WTC11 (cell line): ENCODE measurements at regions not wholly inside any gene's neighbourhood (a gene's known extent, or its start where the extent isn't known, plus 50 kb on each side); places are given as distances from the start of the nearest gene placed in this dataset.

Source experiments
- ETV6 ChIP-seq: sonication (generic); formaldehyde crosslinking; IDR thresholded peaks from 2 replicates; pipeline ENCODE4 v1.8.1; 2022; ENCODE audit warnings: mild to moderate bottlenecking, missing genetic modification reagents
- TF ChIP-seq, protein P1 (sequence below): sonication (generic); formaldehyde crosslinking; IDR thresholded peaks from 2 replicates; pipeline ENCODE4 v1.8.0; 2022; ENCODE audit warnings: mild to moderate bottlenecking, missing genetic modification reagents

DNA sequence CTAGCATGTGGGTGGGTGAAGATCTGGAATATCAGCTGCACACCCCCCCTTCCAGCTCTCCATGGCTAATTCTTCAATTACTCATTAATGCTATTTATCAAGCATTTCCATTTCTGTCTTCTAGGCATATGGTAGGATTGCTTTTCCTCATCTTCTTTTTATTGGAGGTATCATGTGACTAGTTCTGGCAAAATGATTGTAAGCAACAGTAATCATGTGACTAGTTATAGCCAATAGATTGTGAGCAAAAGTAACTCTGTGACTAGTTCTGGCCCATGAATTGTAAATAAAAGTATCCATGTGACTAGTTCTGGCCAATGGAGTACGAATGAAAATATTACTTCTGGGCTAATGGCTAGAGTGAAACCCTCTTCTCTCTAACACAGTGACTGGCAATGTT is 107.0 kb upstream of the TMEM132E start:
- TF ChIP-seq, protein P1, sequence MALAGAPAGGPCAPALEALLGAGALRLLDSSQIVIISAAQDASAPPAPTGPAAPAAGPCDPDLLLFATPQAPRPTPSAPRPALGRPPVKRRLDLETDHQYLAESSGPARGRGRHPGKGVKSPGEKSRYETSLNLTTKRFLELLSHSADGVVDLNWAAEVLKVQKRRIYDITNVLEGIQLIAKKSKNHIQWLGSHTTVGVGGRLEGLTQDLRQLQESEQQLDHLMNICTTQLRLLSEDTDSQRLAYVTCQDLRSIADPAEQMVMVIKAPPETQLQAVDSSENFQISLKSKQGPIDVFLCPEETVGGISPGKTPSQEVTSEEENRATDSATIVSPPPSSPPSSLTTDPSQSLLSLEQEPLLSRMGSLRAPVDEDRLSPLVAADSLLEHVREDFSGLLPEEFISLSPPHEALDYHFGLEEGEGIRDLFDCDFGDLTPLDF, result no peak
- no peak for TF ChIP-seq ETV6
